ENCODE measurements at regions not wholly inside any gene's neighbourhood (a gene's known extent, or its start where the extent isn't known, plus 50 kb on each side); places are given as distances from the start of the nearest gene placed in this dataset.
"Not testable (repeated sequence)": the region's sequence is repeated elsewhere in the genome, so short reads cannot be mapped to it uniquely, and the experiment has no call there.

GRCh38 chr10:125605167-125605566 lies 77.8 kb downstream of the TEX36 start:
- no peak for TF ChIP-seq CTCF (IDR thresholded peaks at IDR 0.05; ENCODE audit: extremely low read depth, missing control alignments)
- DNase-seq (ENCODE audit: low spot score), result no peak

DNA sequence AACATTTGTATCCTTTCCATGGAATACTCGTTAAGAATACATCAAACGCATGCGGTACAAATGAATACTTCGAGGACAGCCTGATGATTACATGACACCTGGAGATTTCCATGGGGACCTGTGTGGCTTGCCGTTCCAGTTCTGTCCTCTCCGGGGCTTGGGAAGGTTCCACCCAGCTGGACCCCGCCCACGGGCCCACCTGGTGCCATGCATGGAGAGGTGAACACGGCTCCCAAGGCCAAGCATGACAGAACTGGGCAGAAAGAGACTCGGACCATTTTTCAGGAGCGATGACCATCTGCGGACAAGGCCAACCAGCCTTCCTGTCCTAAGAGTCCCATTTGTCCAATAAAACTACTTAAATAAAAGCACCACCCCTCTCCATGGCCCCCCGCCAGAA lies 80.1 kb downstream of the TEX36 start:
- no peak for TF ChIP-seq CTCF (IDR thresholded peaks at IDR 0.05; ENCODE audit: extremely low read depth, missing control alignments)
- no peak for DNase-seq (ENCODE audit: low spot score)

GRCh38 chr10:125599194-125599593 lies 83.8 kb downstream of the TEX36 start:
- DNase-seq (ENCODE audit: low spot score), result no peak
- no peak for TF ChIP-seq CTCF (IDR thresholded peaks at IDR 0.05; ENCODE audit: extremely low read depth, missing control alignments)

DNA sequence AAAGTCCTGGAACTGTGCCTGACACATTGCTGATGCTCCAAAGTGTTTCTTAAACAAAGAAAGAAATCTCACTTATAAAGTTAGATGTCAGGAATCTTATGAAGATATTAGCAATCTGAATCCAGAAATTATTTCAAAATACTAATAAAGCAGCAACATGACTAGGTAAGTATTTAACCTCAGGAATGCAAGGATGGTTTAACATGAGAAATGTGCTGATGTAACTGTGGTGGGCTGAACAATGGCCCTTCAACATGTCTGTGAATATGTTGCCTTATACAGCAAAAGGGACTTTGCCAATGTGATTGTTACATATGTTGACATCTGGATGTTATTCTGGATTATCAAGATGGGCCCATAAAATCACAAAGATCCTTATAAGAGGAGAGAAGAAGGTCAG lies 87.1 kb downstream of the TEX36 start:
- DNase-seq (ENCODE audit: low spot score), result no peak
- no peak for TF ChIP-seq CTCF (IDR thresholded peaks at IDR 0.05; ENCODE audit: extremely low read depth, missing control alignments)

DNA sequence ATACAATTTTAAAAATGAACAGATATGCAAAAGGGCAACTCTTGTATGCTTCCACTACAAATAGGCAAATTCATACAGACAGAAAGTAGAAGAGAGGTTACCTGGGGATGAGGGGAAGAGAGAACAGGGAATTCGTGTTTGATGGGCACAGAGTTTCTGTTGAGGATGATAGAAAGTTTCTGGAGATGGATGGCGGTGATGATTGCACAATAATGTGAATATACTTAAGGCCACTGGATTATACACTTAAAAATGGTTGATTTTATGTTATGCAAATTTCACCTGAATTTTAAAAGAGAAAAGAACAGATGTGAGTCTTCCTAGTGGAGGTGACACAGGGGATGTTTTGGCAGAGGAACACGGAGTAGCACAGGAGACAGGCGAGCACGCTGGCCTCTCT lies 89.3 kb downstream of the TEX36 start:
- DNase-seq (ENCODE audit: low spot score), result no peak
- TF ChIP-seq CTCF (IDR thresholded peaks at IDR 0.05; ENCODE audit: extremely low read depth, missing control alignments), result no peak

- no peak for TF ChIP-seq CTCF (IDR thresholded peaks at IDR 0.05; ENCODE audit: extremely low read depth, missing control alignments)
- DNase-seq (ENCODE audit: low spot score), result no peak
These were observed 90.1 kb downstream of the TEX36 start for GRCh38 chr10:125592897-125593296.

DNA sequence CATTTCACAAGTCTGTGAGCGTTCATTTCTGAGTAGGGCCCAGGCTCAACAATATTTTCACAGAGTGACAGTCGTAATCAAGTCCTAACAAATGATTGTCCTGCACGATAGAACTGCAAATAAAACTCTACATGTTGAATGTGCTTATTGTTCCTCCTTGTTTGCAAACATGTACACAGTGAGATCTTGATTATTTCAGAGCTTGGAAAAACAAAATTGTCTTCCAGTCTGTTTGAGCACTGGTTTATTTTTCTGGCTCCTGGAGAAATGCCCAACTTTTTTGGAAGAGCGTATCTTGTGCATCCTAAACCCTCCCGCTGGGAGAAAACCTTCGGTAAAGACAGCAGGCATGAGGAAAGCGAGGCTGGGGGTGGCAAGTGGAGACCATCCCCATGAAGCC lies 91.1 kb downstream of the TEX36 start:
- DNase-seq (ENCODE audit: low spot score), result no peak
- TF ChIP-seq CTCF (IDR thresholded peaks at IDR 0.05; ENCODE audit: extremely low read depth, missing control alignments), result no peak

GRCh38 chr10:125588738-125589137 lies 94.2 kb downstream of the TEX36 start:
- DNase-seq (ENCODE audit: low spot score), result not testable (repeated sequence)

Data from GM20000 (cell line).